GM23338 (cell line): ENCODE measurements at regions not wholly inside any gene's neighbourhood (a gene's known extent, or its start where the extent isn't known, plus 50 kb on each side); places are given as distances from the start of the nearest gene placed in this dataset.

Experiments used
- CTCF ChIP-seq, 2 experiments: fragments of 200-600 bp in 1 of 2; sonication (generic) in 1 of 2; conservative IDR thresholded peaks; 2 replicates each; pipeline versions ENCODE4 v1.5.1 to v1.6.1; 2016 to 2017; ENCODE audit warnings: antibody characterized with exemption in 2 of 2, low read depth in 2 of 2, mild to moderate bottlenecking in 2 of 2, moderate library complexity in 1 of 2
- POLR2AphosphoS5 ChIP-seq: IDR thresholded peaks from 2 replicates; pipeline ENCODE4 v1.6.1; 2016; ENCODE audit warnings: antibody characterized with exemption, low read depth

GRCh38 chr5:143751342-143751741 lies 60.6 kb upstream of the HMHB1 start:
- TF ChIP-seq CTCF (conservative IDR thresholded peaks at IDR 0.05; ENCODE audit: low read depth in 2 of 2) (no peak), POLR2AphosphoS5 (no peak)
